ENCODE measurements at regions not wholly inside any gene's neighbourhood (a gene's known extent, or its start where the extent isn't known, plus 50 kb on each side); places are given as distances from the start of the nearest gene placed in this dataset.

DNA sequence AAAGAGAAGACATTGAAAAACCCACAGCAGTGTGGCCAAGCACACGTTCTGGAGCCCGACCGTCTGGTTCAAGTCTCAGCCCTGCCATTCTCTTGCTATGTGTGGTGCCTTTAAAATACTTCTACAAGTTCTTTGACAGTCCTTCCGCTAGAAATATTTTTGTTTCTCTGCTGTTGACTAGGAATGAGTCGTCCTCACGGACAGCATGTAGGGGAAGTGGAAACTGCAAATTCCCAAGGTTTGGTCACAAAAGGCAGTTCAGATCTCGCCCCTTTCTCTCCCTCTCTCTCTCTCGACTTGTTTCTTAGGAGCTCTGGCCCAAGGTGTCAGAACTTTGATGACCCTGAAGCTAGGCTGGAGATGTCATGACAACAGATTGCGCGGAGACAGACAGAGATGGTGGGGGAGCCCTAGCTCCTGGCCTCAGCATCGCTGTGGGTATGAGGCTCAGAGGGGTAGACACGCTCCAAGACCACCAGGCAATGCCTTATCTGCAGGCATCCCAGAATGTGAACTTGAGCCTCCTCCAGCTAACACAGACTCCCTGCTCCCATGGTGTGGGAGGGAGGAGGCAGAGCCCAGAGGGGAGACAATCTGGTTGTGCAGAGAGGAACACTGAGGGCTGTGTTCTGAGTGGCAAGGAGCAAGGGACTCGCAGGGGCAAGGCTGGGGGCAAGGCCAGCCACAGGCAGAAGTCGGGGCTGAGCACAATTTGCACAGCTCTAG, 368.9 kb upstream of the SULF2 start:
- TF ChIP-seq, protein P1, sequence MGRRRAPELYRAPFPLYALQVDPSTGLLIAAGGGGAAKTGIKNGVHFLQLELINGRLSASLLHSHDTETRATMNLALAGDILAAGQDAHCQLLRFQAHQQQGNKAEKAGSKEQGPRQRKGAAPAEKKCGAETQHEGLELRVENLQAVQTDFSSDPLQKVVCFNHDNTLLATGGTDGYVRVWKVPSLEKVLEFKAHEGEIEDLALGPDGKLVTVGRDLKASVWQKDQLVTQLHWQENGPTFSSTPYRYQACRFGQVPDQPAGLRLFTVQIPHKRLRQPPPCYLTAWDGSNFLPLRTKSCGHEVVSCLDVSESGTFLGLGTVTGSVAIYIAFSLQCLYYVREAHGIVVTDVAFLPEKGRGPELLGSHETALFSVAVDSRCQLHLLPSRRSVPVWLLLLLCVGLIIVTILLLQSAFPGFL (CRISPR knock-in tag; IDR thresholded peaks at IDR 0.05; ENCODE audit: borderline replicate concordance) = no peak
- TF ChIP-seq, protein P2, sequence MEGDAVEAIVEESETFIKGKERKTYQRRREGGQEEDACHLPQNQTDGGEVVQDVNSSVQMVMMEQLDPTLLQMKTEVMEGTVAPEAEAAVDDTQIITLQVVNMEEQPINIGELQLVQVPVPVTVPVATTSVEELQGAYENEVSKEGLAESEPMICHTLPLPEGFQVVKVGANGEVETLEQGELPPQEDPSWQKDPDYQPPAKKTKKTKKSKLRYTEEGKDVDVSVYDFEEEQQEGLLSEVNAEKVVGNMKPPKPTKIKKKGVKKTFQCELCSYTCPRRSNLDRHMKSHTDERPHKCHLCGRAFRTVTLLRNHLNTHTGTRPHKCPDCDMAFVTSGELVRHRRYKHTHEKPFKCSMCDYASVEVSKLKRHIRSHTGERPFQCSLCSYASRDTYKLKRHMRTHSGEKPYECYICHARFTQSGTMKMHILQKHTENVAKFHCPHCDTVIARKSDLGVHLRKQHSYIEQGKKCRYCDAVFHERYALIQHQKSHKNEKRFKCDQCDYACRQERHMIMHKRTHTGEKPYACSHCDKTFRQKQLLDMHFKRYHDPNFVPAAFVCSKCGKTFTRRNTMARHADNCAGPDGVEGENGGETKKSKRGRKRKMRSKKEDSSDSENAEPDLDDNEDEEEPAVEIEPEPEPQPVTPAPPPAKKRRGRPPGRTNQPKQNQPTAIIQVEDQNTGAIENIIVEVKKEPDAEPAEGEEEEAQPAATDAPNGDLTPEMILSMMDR (IDR thresholded peaks at IDR 0.05) = no peak
- TF ChIP-seq CBFB (CRISPR knock-in tag; IDR thresholded peaks at IDR 0.05; ENCODE audit: low read depth) (no peak), MXD4 (CRISPR knock-in tag; IDR thresholded peaks at IDR 0.05; ENCODE audit: borderline replicate concordance) (no peak), ZNF138 (CRISPR knock-in tag; conservative IDR thresholded peaks at IDR 0.05) (no peak), FOXP1 (CRISPR knock-in tag; IDR thresholded peaks at IDR 0.05; ENCODE audit: borderline replicate concordance) (no peak), FOXJ3 (CRISPR knock-in tag; IDR thresholded peaks at IDR 0.05; ENCODE audit: borderline replicate concordance) (no peak), ZNF121 (CRISPR knock-in tag; IDR thresholded peaks at IDR 0.05) (no peak), IRF2 (CRISPR knock-in tag; IDR thresholded peaks at IDR 0.05; ENCODE audit: borderline replicate concordance, low read depth) (no peak)
- TF ChIP-seq, protein P3, sequence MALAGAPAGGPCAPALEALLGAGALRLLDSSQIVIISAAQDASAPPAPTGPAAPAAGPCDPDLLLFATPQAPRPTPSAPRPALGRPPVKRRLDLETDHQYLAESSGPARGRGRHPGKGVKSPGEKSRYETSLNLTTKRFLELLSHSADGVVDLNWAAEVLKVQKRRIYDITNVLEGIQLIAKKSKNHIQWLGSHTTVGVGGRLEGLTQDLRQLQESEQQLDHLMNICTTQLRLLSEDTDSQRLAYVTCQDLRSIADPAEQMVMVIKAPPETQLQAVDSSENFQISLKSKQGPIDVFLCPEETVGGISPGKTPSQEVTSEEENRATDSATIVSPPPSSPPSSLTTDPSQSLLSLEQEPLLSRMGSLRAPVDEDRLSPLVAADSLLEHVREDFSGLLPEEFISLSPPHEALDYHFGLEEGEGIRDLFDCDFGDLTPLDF (CRISPR knock-in tag; IDR thresholded peaks at IDR 0.05) = no peak
